SK-N-SH treated with all-trans-retinoic acid at 6 μM for 48 hours (cell line): ENCODE measurements at regions not wholly inside any gene's neighbourhood (a gene's known extent, or its start where the extent isn't known, plus 50 kb on each side); places are given as distances from the start of the nearest gene placed in this dataset.

Source experiments
- ATAC-seq: fragments of 200-7000 bp; cut with Tn5 transposase; 3 replicates; pipeline ENCODE4 v1.9.1; 2020; ENCODE audit warnings: mild to moderate bottlenecking, moderate library complexity
- BACH2 ChIP-seq: fragments of 250-450 bp; sonication (Bioruptor Pico); IDR thresholded peaks from 2 replicates; pipeline ENCODE4 v1.9.0; 2021; ENCODE audit warnings: mild to moderate bottlenecking, borderline replicate concordance
- CSDC2 ChIP-seq: fragments of 250-450 bp; sonication (Bioruptor Pico); IDR thresholded peaks from 2 replicates; pipeline ENCODE4 v1.5.0; 2020; ENCODE audit warnings: mild to moderate bottlenecking, moderate library complexity
- CSRNP3 ChIP-seq: fragments of 250-450 bp; sonication (Bioruptor Pico); IDR thresholded peaks from 2 replicates; pipeline ENCODE4 v1.5.1; 2021; ENCODE audit warnings: mild to moderate bottlenecking, moderate library complexity
- ESRRG ChIP-seq: fragments of 250-450 bp; sonication (Bioruptor Pico); IDR thresholded peaks from 2 replicates; pipeline ENCODE4 v1.6.1; 2021; ENCODE audit warnings: mild to moderate bottlenecking
- GLIS3 ChIP-seq: fragments of 250-450 bp; sonication (Bioruptor Pico); IDR thresholded peaks from 2 replicates; pipeline ENCODE4 v1.5.0; 2020; ENCODE audit warnings: mild to moderate bottlenecking, moderate library complexity
- ISL1 ChIP-seq: fragments of 250-450 bp; sonication (Bioruptor Pico); IDR thresholded peaks from 2 replicates; pipeline ENCODE4 v2.1.2; 2022; ENCODE audit warnings: mild to moderate bottlenecking, moderate library complexity
- POU6F1 ChIP-seq: fragments of 250-450 bp; sonication (Bioruptor Pico); IDR thresholded peaks from 2 replicates; pipeline ENCODE4 v1.8.0; 2021; ENCODE audit warnings: low read depth, mild to moderate bottlenecking, moderate library complexity, borderline replicate concordance
- PPARA ChIP-seq: fragments of 250-450 bp; sonication (Bioruptor Pico); IDR thresholded peaks from 2 replicates; pipeline ENCODE4 v1.5.0; 2020; ENCODE audit warnings: mild to moderate bottlenecking, borderline replicate concordance
- SNAI2 ChIP-seq: fragments of 250-450 bp; sonication (Bioruptor Pico); IDR thresholded peaks from 2 replicates; pipeline ENCODE4 v1.5.0; 2020; ENCODE audit warnings: mild to moderate bottlenecking, moderate library complexity
- TCF4 ChIP-seq: fragments of 250-450 bp; sonication (Bioruptor Pico); IDR thresholded peaks from 2 replicates; pipeline ENCODE4 v1.8.0; 2021; ENCODE audit warnings: mild to moderate bottlenecking, moderate library complexity, borderline replicate concordance
- TSHZ2 ChIP-seq: fragments of 250-450 bp; sonication (Bioruptor Pico); IDR thresholded peaks from 2 replicates; pipeline ENCODE4 v1.5.0; 2020; ENCODE audit warnings: mild to moderate bottlenecking, moderate library complexity
- ZC3H10 ChIP-seq: fragments of 250-450 bp; sonication (Bioruptor Pico); IDR thresholded peaks from 2 replicates; pipeline ENCODE4 v1.5.1; 2021; ENCODE audit warnings: mild to moderate bottlenecking, moderate library complexity
- ZFP3 ChIP-seq: fragments of 250-450 bp; sonication (Bioruptor Pico); IDR thresholded peaks from 2 replicates; pipeline ENCODE4 v1.5.0; 2020; ENCODE audit warnings: mild to moderate bottlenecking, moderate library complexity
- ZFP30 ChIP-seq: fragments of 450-650 bp; formaldehyde crosslinking; IDR thresholded peaks from 2 replicates; pipeline ENCODE4 v1.5.0; 2022; ENCODE audit warnings: mild to moderate bottlenecking, moderate library complexity
- ZNF565 ChIP-seq: fragments of 450-650 bp; formaldehyde crosslinking; conservative IDR thresholded peaks from 2 replicates; pipeline ENCODE4 v1.5.0; 2020; ENCODE audit warnings: low read depth, mild to moderate bottlenecking, moderate library complexity
- ZNF70 ChIP-seq: fragments of 450-650 bp; formaldehyde crosslinking; IDR thresholded peaks from 2 replicates; pipeline ENCODE4 v1.5.0; 2020; ENCODE audit warnings: mild to moderate bottlenecking, moderate library complexity
- ZNF8 ChIP-seq: fragments of 450-650 bp; formaldehyde crosslinking; IDR thresholded peaks from 2 replicates; pipeline ENCODE4 v1.5.0; 2020; ENCODE audit warnings: mild to moderate bottlenecking, moderate library complexity
- TF ChIP-seq, protein P1 (sequence below): fragments of 250-450 bp; sonication (Bioruptor Pico); IDR thresholded peaks from 2 replicates; pipeline ENCODE4 v1.5.1; 2020; ENCODE audit warnings: low read depth, mild to moderate bottlenecking, moderate library complexity
- TF ChIP-seq, protein P2 (sequence below): fragments of 250-450 bp; sonication (Bioruptor Pico); IDR thresholded peaks from 2 replicates; pipeline ENCODE4 v1.8.0; 2020; ENCODE audit warnings: mild to moderate bottlenecking, moderate library complexity, borderline replicate concordance

- TF ChIP-seq TSHZ2 (CRISPR knock-in tag) (no peak), ESRRG (CRISPR knock-in tag) (no peak), ZFP3 (CRISPR knock-in tag) (no peak), PPARA (CRISPR knock-in tag) (no peak), POU6F1 (no peak)
Measured at GRCh38 chr3:7959094-7959493, 542.5 kb upstream of the LMCD1 start (continued).

DNA sequence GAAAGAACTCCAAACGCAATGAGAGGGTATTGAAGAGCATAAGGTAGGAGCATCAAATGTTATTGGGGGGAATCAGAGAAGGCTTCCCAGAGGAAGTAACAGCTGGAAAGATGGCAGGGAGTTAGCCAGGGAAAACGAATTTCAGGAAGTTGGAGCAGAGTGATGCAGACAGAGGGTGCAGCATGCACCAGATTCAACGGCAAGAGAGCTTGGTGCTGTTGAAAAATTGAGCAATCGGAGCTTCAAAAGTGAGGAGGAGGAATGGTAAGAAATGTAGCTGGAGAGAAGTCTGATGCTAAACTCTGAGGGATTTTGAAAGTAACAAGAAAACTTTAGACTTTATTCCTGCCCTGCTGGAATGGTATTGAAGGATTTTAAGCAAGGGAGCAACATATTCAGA lies 541.0 kb upstream of the LMCD1 start:
- TF ChIP-seq SNAI2 (CRISPR knock-in tag) (no peak), ZFP30 (no peak), ZNF565 (CRISPR knock-in tag) (no peak), ESRRG (CRISPR knock-in tag) (no peak), ZNF8 (CRISPR knock-in tag) (no peak), BACH2 (CRISPR knock-in tag) (no peak), ZFP3 (CRISPR knock-in tag) (no peak), CSRNP3 (CRISPR knock-in tag) (no peak), ISL1 (CRISPR knock-in tag) (no peak), TCF4 (CRISPR knock-in tag) (no peak), GLIS3 (no peak), ZC3H10 (no peak), POU6F1 (no peak), TSHZ2 (CRISPR knock-in tag) (no peak), ZNF70 (CRISPR knock-in tag) (no peak), CSDC2 (no peak), PPARA (CRISPR knock-in tag) (no peak)
- TF ChIP-seq, protein P1, sequence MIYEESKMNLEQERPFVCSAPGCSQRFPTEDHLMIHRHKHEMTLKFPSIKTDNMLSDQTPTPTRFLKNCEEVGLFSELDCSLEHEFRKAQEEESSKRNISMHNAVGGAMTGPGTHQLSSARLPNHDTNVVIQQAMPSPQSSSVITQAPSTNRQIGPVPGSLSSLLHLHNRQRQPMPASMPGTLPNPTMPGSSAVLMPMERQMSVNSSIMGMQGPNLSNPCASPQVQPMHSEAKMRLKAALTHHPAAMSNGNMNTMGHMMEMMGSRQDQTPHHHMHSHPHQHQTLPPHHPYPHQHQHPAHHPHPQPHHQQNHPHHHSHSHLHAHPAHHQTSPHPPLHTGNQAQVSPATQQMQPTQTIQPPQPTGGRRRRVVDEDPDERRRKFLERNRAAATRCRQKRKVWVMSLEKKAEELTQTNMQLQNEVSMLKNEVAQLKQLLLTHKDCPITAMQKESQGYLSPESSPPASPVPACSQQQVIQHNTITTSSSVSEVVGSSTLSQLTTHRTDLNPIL (CRISPR knock-in tag): no peak
- TF ChIP-seq, protein P2, sequence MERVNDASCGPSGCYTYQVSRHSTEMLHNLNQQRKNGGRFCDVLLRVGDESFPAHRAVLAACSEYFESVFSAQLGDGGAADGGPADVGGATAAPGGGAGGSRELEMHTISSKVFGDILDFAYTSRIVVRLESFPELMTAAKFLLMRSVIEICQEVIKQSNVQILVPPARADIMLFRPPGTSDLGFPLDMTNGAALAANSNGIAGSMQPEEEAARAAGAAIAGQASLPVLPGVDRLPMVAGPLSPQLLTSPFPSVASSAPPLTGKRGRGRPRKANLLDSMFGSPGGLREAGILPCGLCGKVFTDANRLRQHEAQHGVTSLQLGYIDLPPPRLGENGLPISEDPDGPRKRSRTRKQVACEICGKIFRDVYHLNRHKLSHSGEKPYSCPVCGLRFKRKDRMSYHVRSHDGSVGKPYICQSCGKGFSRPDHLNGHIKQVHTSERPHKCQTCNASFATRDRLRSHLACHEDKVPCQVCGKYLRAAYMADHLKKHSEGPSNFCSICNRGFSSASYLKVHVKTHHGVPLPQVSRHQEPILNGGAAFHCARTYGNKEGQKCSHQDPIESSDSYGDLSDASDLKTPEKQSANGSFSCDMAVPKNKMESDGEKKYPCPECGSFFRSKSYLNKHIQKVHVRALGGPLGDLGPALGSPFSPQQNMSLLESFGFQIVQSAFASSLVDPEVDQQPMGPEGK (CRISPR knock-in tag): no peak
- TF ChIP-seq, all 23 proteins: peak for 0
- ATAC-seq: no peak
